HG03565 (cell line): ENCODE measurements at regions not wholly inside any gene's neighbourhood (a gene's known extent, or its start where the extent isn't known, plus 50 kb on each side); places are given as distances from the start of the nearest gene placed in this dataset.
A peak's percentile ranks its signal among the peaks of the same experiment; 100 is the strongest.
"Not testable (repeated sequence)": the region's sequence is repeated elsewhere in the genome, so short reads cannot be mapped to it uniquely, and the experiment has no call there.

ENCODE experiments used
- ATAC-seq: cut with Tn5 transposase; IDR thresholded peaks from one replicate; pipeline ENCODE4 v1.9.1; 2021; ENCODE audit warnings: mild to moderate bottlenecking, moderate library complexity; ENCODE audit not compliant: unreplicated experiment

DNA sequence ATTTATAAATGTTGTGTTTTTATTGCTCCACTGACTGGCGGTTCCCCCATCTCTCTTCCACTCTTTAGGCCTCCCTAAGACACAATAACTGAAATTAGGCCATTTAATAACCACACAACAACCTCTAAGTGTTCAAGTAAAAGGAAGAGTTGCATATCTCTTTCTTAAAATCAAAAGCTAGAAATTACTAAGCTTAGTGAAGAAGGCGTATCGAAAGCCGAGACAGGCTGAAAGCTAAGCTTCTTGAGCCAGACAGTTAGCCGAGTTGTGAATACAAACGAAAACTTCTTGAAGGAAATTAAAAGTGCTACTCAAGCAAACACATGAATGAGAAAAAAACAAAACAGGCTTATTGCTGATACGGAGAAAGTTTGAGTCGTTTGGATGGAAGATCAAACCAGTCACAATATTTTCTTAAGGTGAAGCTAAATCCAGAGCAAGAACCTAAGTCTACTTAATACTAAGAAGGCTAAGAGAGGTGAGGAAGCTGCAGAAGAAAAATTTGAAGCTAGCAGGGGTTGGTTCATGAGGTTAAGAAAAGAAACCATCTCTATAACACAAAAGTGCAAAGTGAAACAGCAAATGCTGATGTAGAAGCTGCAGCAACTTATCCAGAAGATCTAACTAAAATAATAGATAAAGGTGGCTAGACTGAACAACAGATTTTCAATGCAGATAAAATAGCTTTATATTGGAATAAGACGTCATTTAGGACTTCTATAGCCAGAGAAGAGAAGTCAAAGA is 194.0 kb upstream of the TTC29 start:
- ATAC-seq, result peak; percentile 63

DNA sequence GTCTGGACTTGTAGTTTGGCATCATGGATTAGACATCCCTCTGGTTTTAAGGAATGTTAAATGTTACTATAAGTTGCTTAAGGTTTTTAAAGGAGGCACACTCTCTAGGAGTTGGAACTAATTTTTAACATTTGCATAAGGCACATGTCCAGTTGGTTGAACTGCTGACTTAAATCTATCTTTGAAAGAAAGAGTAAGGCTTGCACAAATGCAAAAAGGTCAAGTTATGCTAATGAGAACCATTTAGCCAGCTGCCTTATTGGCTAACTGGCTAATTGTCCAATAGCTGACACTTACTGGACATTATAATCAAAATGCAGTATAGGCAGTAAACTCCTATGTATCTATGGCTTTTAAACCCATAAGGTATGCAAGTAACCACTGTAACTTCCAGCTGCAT is 206.1 kb upstream of the TTC29 start:
- no peak for ATAC-seq

DNA sequence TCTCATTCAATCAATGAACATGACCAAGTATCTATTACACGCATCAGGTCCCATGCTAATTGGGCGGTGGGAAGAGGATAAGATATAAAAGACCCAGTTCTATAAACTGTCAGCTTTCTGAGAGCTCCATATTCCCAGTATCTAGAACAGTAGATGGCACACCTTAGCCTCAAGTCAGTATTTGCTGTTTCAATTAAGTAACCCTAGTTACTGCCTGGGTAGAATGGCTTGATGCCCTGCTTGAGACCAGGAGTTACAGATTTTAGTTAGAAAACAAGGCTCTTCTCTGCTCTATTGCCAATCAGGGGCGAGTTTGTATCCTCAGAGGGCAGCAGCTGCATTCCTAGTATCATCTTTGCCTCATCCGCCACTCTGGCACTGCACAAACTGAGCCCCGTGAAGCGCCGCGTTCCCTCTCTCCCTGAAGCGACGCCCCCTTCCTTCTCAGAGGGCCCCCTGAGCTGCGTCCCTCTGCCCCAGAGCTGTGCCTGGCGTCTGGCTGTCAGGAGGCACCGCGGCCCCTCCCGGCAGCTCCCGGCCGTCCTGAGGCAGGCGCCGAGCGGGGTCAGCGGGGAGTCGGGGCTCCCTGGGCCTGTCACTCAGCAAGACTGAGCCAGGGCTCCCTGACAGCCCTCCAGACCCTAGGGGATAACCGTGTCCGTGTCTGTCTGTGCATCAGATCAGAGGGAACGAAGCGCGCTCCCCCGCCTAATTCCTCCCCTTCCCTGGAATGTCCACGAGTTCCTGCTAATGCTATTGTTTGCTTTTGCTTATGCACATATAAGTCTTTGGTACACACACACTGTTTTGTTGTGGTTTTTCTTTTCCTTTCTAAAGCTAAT is 212.4 kb upstream of the TTC29 start:
- ATAC-seq, result no peak

DNA sequence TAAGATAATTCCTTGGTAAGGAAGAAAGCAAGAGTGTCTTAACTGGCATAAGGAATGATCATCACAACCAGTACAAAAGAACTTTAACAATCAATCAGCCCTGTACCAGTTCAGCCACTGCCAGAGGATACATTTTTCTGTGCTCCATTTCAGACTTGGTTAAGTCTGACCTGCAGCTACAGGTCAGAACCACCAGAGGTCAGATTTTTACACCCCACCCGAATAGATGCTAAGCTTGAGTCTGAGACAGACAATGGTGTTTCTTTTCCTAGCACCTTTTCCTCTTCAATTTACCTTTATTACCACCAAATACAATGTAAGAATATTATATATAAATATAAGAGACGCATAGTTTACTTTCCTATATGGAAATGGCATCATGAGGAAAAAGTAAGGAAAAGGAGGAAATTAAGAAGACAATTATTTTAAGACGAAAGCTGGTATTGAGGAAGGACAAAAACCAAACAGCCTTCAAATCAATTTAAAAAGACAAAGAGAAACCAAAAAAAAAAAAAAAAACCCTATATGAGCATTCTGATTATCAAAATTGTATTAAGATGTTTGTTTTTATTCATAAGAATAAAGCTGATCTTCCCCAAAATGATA is 215.3 kb upstream of the TTC29 start:
- peak; percentile 97 for ATAC-seq

DNA sequence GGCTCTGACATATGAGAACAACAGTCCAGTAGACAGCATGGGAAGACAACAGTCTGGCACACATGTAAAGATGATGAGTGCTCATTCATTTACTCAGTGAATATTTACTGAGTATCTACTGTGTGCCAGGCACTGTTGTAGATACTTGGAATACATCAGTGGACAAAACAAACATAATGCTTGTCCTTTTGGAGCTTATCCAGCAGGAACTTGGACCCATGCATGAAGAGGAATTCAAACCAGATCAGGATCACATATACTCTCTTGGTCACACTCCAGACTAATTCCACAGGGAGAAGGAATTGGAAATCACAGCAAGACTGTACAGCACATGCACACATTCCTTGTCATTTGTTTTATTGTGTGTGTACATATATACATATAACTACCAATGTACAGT is 217.6 kb upstream of the TTC29 start:
- ATAC-seq, result no peak

DNA sequence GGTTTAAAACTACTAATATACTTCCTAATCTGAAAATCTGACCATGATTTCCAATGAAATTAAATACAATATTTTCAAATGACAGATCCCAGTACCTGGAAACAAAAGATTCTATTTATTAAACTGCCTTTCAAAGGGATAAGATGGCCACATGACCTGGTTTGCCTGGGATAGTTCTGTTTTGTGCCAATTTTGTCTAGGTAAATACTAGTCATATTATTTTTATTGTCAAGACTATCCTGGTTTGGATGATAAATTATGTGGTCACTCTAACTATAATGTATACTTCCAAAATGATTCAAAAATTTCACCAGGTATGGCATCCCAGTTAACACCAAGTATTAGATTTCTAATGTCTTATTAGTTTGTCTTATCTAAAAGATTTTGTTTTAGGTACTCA is 222.5 kb upstream of the TTC29 start:
- not testable (repeated sequence) for ATAC-seq

DNA sequence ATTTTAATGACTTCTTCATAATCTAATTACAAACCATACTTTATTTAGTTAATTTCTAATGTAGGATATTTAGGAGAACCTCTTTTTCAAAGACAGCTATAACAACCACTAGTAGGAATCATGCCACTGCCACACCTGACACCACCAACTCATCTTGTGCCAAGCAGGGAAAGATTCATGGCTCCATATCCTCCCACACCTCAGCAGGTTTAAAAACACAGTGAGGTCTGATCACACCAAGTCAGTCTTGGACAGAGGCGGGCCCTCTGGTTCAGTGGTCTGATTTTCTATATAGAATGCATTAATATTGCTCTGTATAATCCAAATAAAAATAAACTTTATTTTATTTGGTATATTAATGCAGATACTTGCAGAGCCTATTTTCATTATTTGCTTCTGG is 227.7 kb upstream of the TTC29 start:
- ATAC-seq, result no peak

DNA sequence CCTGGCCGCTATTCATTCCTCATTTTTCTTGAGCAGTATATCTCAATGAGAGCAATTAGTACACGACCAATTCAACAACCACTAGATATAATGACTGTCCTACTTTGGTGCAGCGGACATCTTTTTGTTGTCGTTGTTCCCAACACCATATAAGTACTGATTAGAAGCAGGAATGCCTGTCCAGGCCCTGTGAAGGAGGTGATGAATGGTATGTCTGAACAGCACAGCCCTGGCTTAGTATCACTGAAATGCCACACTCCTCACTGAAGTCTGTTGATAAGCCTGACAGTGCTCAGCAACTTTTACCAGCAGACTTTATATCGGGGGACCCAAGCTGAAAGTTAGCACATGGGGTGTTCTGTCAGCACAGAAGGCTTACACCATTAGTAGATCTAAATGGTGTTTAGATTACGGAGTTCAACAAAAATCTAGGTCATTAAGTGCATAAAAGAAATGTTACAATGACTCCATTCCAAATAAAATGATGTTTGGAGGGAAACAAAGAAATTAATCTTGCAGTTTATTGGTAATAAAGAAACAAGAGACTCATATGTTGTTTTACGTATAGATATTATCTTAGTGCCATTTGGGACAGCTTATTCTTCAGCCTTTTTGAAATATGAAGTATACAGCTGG is 228.3 kb upstream of the TTC29 start:
- ATAC-seq, result no peak

DNA sequence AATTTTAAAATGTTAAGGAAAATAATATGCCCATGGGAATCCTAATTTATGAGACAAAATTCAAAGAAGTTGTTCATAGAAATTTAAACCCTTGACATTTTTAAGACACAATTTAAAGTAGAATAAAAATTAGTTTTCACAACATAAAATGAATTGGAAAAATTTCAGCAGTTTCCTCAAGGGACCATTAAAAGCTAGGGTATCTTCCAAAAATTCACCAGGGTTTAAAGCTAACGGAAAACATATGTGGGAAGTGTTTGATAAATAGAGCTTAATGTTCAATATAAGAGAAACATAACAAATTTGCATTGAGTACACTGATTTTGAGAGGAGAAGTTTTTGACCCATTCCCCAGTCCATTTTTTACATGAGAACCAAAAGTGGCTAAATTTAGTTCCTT is 228.9 kb upstream of the TTC29 start:
- no peak for ATAC-seq

DNA sequence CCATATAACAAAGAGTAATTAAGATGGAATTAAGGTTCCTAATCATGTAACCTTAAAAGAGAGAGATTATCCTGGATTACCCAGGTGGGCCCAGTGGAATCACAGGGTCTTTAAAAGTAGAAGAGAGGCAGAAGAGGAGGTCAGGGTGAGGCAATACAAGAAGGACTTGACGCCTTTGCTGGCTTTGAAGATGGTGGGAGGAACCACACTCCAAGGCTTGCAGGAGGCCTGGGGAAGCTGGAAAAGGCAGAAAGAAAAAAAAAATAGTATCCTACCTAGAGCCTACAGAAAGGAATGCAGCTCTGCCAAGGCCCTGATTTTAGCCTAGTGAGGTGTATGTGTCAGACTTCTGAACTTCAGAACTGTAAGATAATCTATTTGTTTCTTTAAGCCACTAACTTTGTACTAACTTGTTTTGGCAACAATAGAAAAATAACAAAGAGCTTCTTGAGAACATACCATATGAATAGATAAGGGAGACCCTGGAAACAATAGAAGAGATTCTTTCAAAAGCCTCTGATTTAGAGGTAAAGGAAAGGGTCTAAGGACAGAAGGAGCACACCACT is 229.9 kb upstream of the TTC29 start:
- no peak for ATAC-seq

DNA sequence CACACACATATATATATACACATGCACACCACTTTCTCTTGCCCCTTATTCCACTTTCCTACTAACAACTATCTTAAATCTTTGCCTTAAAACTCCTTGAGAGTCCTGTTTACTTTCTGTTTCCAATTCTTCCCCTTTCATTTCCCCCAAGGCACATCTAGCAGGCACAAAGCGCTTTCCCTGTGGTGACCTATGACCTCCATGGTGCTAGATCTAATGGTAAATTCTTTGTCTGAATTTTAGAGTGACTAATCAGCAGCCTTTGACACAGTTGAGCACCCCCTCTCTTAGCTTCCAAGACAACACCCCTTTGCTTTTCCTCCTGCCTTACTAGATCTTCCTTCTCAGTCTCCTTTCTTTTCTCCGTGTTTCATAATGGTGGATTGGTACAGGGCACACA is 236.4 kb upstream of the TTC29 start:
- no peak for ATAC-seq

DNA sequence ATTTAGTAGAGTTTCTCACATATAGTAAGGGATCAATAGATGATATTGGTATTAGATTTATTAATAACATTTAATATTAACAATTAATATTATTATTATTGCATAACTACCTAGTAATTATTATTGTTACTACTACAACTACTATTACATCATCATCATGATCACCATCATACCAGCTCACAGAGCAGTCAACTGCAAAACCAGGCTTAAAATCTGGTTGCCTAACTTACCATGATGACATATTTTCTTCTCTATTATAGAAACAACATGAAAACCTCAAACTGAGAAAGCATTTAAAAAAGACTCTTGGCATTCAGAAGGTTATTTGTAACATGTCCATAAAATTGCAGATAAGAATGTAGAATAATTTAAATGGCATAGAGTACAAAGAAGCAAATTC is 247.0 kb upstream of the TTC29 start:
- ATAC-seq, result no peak

DNA sequence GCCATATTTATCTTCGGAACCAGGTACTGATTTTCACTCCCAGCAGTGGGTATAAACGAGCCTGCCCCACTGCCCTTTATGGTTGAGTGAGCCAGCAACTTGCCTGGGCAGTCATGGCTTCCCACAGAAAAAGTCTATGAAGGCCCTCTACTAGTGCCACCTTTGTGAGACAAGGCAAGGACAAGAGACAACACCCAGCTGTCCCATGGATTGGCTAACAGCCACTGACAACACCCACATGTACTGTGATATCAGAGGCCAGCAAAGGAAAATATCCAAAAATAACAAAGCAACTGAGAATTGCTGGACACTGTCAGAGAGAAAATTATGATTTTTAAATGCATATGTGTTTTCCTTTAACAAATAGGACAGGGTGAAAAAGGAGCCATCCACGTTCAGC is 248.4 kb upstream of the TTC29 start:
- no peak for ATAC-seq

DNA sequence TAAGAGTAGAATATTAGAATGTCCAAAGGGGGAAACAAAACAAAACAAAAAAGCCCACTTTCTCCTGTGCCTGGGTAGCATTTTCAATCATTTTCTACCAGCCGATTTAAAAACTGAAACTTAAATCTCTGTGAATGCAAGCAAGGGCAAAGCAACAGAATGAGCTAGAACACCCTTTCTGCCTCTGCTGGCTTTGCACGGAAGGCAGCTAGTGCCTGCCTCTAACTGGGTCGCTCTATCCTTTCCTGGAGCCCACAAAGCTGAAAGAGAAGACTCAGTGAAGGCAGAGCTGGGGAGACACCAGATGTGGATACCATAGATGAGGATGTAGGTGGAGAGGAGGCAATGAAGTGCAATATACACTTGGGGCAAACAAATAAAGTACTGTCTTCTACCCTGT is 248.9 kb upstream of the TTC29 start:
- no peak for ATAC-seq

DNA sequence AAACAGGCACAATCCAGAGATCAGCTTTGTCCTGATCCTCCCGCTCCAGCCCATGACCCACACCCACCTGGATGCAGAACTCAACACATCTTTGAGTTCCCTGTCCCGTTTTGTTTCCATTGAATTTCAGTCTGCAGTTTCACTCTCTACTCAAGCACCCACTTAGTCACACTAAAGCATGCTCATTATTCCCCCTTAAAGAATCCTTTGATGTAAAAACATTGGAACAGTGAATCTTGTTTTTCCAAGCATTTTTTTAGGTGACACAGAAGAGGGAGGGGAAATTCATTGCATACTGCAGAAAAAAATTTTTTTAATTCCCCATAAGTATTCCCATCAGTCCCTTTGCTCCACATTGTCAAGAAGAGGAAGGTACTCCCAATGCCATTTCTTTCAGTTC is 249.7 kb upstream of the TTC29 start:
- ATAC-seq, result no peak

DNA sequence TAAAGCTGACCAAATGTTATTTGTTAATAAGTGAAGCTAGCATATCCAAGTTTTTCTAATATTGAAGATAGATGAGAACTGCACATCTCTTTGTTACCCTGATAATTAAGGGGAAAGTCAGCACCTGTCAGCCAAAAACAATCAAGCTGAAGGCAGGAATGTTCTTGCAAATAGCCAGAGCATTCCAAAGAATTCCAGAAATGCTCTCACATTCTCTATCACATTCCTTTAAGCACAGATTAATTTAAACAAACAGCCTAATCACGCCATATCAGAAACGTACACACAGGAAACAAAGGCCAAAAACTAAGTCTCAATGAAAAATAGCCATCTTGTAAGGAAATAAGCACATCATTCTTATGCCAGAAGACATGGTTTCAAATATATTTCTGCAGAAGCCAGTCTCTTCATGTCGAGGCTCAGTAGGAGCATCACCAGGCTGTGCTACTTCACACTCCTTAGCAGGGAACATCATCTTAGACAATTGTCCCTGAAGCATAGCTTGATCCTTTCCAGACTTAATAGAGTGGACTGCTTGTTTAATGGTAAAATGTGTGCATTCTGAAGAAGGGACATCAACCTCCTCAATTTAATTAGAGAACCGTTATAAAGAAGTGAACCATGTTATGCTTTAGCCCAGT is 252.9 kb upstream of the TTC29 start:
- no peak for ATAC-seq

DNA sequence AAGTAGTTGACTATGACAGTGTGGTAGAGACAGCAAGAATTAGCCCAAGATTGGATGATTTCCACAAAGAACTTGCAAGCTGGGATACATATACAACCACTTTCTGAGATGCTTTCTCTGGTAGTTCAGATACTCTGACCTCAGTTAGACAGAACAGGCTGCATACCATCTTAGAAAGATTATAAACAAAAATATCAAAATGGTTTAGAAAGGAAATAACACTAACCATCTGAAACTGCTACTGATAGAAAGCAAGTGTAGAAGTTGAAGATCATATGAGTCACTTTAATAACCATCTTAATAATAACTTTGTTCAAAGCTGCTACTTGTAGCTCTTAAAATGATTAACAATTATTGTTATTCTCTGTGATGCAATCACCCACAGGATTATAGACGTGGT is 255.4 kb upstream of the TTC29 start:
- no peak for ATAC-seq

DNA sequence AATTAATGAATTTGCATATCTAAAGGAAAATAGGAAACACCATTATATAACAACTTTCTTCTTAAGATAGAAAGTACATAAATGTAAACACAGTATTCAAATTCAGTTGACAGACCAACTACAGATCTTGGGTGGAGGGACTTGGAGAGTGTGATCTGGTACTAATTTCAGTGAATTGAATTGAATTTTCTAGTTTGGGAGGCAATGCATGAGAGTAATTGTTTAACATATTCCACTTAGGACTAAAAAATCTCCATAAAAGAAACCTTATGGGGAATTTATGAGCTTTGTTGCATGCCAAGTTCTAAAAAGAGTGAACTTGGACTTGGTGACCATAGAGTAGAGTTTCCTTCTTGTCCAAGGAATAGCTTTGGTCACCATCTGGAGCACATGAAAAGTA is 261.1 kb upstream of the TTC29 start:
- ATAC-seq, result no peak

DNA sequence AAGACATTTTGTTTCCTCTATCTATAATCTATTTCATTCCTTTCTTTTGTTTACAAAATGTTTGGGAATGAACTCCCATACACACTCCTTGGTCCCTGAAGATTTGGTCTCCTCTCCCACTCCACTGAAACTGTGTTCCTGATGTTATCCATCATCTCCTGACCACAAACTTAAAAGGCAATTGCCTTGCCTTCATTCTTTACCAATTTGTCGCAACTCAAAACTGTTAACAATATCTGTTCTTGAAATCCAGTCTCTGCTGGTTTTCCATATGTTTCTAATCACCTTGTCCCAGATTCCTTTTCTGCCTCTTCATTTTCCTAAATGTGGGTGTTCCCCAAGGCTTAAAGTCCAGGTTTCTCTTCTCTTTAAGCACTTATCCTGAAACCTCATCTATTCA is 262.2 kb upstream of the TTC29 start:
- ATAC-seq, result no peak

DNA sequence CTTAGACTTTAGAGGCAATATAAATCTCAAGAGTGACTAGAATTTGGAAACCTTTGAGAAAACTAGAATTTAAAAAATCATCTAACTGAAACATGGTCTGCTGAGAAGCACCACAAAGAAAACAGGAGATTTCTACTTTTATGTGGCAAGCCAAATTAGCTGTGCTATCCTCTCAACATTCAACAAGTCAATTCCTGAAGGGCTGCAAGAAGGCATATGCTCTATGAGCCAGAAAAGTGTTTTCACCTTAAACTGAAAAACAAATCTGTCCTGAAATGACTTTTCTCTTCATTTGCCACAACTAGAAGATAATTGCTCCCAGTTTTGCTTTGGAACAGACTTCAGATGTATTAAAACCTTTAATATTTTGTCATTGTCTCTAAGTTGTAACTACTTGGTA is 263.2 kb upstream of the EDNRA start:
- ATAC-seq, result no peak

DNA sequence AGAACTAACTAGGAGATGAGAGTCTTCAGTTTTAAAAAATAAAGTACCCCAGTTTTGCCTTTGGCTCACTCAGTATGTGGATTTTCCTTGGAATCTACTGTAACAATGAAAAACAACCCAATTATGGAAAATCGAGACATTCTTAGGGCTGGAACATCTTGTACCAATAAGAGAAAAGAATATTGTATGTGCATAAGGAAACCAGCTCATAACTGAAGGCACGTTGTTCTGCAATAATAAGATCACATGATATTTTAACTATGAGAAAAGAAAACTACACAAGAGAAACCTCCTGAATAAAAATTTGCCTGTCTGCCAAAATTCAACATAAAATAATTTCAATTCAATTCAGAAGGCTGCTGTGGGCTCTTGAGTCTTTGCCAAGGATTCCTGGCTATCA is 261.8 kb upstream of the EDNRA start:
- no peak for ATAC-seq
